HG02678 (cell line): ENCODE measurements at regions not wholly inside any gene's neighbourhood (a gene's known extent, or its start where the extent isn't known, plus 50 kb on each side); places are given as distances from the start of the nearest gene placed in this dataset.

Experiments used
- ATAC-seq: cut with Tn5 transposase; IDR thresholded peaks from one replicate; pipeline ENCODE4 v1.9.1; 2021; ENCODE audit warnings: mild to moderate bottlenecking, moderate library complexity; ENCODE audit not compliant: unreplicated experiment

DNA sequence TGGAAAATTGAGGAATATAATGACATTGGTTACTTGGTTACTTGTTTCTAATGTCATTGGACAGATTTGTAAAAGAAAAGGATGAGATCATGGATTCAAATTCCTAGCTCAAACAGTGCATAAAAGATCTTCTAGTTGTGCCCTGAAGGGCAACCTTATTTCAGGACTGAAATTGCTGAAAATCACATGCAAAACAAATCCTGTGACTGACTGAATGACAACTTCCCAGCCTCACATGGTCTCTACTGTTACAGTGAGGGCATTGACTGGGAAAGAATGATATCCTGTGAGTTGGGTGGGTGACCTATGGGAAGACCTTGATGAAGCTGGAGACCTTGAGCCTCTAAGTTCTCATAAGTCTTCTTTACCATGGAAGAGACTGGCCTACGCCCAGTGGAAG is 90.4 kb upstream of the HAAO start:
- ATAC-seq = no peak

DNA sequence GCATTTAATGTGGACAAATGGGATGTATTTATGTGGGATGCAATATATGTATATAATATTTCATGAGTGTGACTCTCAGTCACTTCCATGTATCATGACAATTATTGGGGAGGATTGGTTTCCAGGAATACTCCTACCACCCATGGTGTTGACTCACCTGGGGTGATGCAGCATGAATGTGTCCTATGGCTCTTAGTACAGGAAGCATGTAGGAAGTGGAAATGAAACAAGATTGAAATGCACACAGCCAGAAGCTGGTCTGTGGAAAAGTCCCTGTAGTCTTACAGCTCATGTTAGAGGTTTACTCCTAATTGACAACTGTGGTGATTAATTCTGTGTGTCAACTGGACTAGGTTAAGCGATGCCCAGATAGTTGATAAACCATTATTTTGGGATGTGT is 89.3 kb upstream of the HAAO start:
- no peak for ATAC-seq

- ATAC-seq = no peak
Observed at GRCh38 chr2:42880738-42881690, 88.6 kb upstream of the HAAO start.

DNA sequence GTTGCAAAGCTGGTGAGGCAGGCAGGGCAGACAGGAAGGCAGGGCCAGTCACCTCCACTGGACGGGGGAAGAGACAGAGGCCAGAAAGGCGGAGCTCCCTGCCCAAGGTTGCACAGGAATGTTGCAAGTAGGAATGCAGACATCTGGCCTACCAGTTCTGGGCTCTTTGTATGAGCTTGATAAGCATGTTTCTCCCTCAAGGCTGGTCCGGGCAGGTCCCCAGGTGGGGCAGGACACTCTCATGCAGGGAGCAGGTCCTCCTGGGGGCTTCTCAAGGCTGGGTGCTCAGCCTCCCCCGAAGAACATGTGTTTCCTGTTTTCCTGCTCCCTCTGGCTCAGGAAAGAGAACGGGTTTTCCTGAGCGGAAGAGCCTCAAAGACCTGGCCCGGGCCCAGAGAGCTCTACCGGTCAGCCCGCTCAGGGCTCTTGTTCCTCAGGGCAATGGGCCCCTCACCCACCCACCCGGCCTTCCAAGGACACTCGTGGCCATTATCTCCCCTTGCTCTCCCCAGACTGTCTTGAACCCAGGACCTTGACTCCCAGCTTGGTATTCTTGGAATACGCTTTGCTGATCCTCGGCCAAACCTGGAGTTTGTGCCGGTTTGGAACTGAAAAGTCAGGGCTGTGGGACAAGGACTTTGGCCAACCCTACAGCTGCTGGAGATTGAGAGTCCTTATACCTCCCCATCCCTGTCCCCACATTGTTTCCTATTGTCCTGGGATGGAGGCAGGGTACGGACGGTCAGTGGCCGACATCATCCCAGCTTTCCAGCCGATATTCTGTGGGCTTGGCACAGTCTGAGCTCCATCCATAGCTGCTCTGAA is 87.7 kb upstream of the HAAO start:
- ATAC-seq = no peak

DNA sequence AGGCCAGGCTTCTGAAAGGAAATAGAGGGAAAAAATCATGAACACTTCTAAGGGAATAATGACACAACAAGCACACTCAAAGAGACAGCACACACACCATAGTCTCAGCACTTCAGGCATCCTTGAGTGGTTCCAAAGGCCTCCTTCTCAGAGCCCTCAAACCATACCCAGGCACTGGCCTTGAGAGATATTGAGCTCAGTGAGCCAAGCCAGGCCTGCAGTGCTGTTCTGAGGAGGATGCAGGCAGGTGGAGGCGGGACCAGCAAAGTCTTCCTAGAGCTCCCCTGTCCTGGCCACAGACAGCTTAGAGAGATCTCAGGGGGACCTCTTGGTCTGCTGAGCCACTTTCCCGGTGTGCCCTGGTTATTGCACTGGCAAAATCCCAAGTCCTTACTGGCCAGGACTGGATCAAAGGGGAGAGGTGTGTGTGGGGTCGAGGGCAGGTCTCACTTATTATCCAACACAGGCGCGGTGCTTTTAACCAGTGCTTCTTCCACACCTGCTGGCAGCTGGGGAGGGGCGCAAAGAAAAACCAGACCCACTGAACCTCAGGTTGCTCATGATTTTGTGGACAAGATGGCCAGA is 86.8 kb upstream of the HAAO start:
- ATAC-seq = peak; percentile 12

DNA sequence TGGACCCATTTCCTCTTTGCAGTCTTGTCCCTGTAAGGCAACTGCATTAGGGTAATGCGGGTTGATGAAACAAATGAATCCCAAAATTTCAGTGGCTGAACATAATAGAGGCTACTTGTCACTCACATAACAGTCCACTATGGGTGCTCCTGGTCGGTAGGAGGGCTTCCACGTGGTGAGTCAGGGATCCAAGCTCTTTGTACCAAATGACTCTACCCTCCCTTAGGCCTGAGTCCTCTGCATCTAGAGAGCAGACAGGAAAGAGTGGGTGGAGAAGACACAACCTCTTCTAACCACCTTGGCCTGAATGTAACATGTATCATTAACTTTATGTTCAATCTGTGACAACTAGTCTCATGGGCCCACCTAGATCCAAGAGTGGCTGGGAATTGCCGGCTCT is 86.2 kb upstream of the HAAO start:
- ATAC-seq = peak; percentile 90

- no peak for ATAC-seq
Observed at GRCh38 chr2:42877936-42878335, 85.6 kb upstream of the HAAO start.

- no peak for ATAC-seq
Observed at GRCh38 chr2:42877511-42877910, 85.1 kb upstream of the HAAO start.

DNA sequence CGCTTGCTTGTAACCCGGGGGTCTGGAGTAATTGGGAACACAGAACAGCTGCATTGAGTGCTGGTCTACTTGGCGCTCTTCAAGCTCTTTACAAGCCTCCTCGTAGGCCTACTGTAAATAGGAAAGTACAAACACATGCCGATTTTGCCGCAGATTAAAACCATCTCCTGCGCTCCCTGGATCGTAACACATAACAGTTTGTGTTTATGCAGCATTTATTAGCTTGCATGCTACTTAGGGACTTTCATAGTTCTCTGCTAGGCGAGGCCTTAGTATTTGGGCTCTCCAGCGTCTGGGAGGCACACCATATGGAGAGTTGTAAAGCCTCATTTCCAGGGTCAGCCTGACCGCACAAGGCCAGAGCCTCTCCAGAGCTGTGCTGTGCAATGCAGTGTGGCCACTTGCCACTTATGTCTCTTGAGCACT is 84.0 kb upstream of the HAAO start:
- no peak for ATAC-seq

GRCh38 chr2:42875880-42876279 is 83.5 kb upstream of the HAAO start:
- no peak for ATAC-seq

DNA sequence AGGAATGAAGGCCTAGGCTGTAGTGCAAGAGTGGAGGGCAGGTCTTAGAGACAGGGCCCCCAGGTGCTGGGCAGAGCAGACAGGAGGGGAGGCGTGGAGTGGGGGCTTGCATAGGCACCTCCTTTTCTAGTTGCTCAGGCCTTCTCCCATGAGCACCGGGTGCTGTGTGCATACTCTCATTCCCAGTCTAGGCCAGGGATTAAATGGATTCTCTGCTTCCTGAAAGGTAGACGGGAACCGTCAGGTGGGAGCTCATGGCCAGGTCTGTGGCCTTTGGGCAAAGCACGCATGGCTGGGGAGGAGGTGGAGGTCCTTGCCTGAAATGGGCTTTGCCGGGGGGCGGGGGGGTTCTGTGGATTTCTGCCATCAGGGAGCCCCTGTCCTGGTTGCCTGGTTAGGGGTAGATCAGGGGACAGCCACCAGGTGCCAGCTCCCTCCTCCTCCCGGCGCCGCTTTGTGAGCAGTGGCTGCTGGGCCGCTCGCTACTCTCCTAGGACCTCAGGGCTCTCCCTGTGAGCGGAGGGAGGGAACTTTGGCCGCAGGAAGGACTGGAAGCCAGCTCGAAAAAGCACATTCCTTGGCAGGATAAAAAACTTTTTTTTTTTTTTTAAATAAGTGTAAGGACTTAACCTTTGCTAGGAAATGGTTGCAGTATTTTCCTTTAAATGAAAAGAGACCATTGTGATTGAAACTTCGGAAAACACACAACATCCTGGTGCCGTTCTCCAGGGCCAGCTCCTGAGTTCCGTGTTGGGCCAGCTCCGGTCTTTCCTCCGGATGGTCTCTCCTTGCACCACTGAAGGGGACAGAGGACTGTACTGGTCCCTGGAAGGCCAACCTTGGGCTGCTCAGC is 82.8 kb upstream of the HAAO start:
- no peak for ATAC-seq

DNA sequence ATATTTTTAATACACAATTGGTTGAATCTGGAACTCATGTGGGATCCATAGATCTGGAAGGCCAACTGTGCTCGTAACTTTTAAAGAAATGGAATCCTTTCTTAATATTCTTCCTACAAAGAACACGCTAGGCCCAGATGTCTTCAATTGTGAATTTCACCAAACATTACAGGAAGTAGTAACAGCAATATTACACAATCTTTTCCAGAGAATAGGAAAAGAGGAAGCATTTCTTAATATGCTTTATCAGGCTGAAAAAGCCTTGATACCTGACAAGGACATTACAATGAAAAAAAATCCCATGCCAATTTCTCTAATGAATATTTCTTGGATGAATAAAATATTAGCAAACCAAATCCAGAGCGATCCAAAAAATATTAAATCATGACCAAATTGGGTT is 80.3 kb upstream of the HAAO start:
- ATAC-seq = no peak

DNA sequence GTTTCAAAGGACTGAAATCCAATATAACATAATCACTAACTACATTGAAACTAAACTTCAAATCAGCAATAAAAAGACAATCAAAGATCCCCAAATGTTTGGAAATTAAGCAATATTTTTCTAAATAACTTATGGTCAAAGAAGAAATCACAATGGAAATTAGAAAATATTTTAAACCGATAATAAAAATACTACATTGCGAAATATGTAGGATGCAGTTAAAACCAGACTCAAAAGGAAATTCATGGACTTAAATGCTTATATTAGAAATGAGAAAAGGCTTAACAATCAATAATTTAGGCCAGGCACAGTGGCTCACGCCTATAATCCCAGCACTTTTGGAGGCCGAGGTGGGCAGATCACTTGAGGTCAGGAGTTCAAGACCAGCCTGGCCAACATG is 79.0 kb upstream of the HAAO start:
- no peak for ATAC-seq

- ATAC-seq = no peak
Observed at GRCh38 chr2:42868874-42869273, 76.5 kb upstream of the HAAO start.

- no peak for ATAC-seq
Observed at GRCh38 chr2:42868096-42868495, 75.7 kb upstream of the HAAO start.

GRCh38 chr2:42867093-42868065 is 75.0 kb upstream of the HAAO start:
- ATAC-seq = no peak

DNA sequence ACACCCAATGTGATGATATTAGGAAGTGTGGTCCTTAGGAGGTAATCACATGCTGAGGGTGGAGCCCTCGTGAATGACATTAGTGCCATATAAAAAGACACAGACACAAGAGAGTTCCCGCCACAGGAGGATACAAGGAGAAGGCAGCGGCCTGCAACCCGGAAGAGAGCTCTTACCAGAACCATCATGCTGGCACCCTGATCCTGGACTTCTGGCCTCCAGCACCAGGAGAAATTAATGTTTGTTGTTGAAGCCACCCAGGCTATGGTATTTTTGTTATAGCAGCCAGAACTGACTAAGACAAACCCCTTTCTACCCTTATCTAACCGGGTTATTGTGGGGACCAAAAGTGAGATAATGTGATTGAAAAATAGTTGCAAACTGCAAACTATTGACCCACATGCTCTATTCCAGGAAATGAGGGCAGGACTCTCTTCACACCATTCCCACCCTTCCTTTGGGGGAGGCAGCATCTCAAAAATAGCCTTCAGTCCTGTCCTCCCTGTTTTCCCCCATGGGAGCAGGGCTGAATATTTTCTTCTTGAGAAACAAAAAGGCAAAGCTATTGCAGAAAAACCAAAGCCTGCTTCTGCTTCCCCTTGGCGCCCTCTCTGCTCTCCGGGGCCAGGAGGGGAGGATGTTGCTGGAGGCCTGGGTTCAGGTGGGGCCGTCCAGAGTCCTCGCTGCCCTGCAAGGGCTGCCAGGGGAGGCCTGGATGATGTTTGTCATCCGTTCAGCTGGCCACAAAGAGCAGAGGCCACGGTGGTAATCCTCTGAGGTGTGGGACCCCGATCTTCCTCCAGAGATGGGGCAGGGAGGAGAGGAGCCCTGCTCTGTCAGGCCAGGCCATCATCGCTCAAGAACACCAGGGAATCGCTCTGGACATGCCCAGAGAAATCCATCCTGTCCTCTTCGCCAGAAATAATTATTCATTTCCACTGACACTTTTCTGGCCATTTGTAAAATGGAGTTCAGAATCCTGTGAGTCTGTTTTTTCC is 73.8 kb upstream of the HAAO start:
- ATAC-seq = no peak

GRCh38 chr2:42864641-42865280 is 72.4 kb upstream of the HAAO start:
- no peak for ATAC-seq
